Neural cell (in vitro differentiated cells): ENCODE measurements at regions not wholly inside any gene's neighbourhood (a gene's known extent, or its start where the extent isn't known, plus 50 kb on each side); places are given as distances from the start of the nearest gene placed in this dataset.

Experiments
- H2AFZ ChIP-seq: fragments of 200-600, 300-800 bp; sonication (generic), shearing (Covaris generic); 2 replicates; pipeline ENCODE4 v1.6.0; 2014; ENCODE audit warnings: low read depth, mild to moderate bottlenecking, antibody characterized with exemption, low read length, moderate library complexity
- H3F3A ChIP-seq: fragments of 200-600 bp; shearing (Covaris generic); 2 replicates; pipeline ENCODE4 v1.6.1; 2016; ENCODE audit warnings: mild to moderate bottlenecking, moderate library complexity, mixed read lengths, antibody characterized with exemption, low read length; ENCODE audit not compliant: insufficient read depth, poor library complexity, severe bottlenecking
- H3K27ac ChIP-seq: fragments of 200-600, 300-800 bp; sonication (generic), shearing (Covaris generic); 2 replicates; pipeline ENCODE4 v1.5.1; 2014; ENCODE audit warnings: mild to moderate bottlenecking, low read length, moderate library complexity
- H3K27me3 ChIP-seq: fragments of 300-800, 200-600 bp; sonication (generic), shearing (Covaris generic); 2 replicates; pipeline ENCODE4 v1.6.0; 2014; ENCODE audit warnings: mild to moderate bottlenecking, low read depth, low read length, moderate library complexity; ENCODE audit not compliant: insufficient read depth
- H3K36me3 ChIP-seq: fragments of 300-800, 200-600 bp; sonication (generic), shearing (Covaris generic); 2 replicates; pipeline ENCODE4 v1.5.1; 2014; ENCODE audit warnings: mild to moderate bottlenecking, antibody characterized with exemption, low read length, moderate library complexity; ENCODE audit not compliant: insufficient read depth
- H3K4me2 ChIP-seq: fragments of 300-800, 200-600 bp; sonication (generic), shearing (Covaris generic); 2 replicates; pipeline ENCODE4 v1.6.0; 2014; ENCODE audit warnings: mild to moderate bottlenecking, low read length
- H3K4me3 ChIP-seq: fragments of 300-800, 200-600 bp; sonication (generic), shearing (Covaris generic); 2 replicates; pipeline ENCODE4 v1.5.1; 2014; ENCODE audit warnings: mild to moderate bottlenecking, low read length, moderate library complexity
- H3K79me2 ChIP-seq: fragments of 200-600 bp; shearing (Covaris generic); replicated peaks from 2 replicates; pipeline ENCODE4 v1.6.0; 2014; ENCODE audit warnings: mild to moderate bottlenecking, low read length, moderate library complexity; ENCODE audit not compliant: insufficient read depth
- H3K9ac ChIP-seq: fragments of 300-800, 200-600 bp; sonication (generic), shearing (Covaris generic); 2 replicates; pipeline ENCODE4 v1.6.1; 2016; ENCODE audit warnings: mild to moderate bottlenecking, low read length, mixed read lengths
- H3K9me2 ChIP-seq: fragments of 200-600 bp; shearing (Covaris generic); 2 replicates; pipeline ENCODE4 v1.6.1; 2016; ENCODE audit warnings: mild to moderate bottlenecking, low read length, mixed read lengths; ENCODE audit not compliant: insufficient read depth
- H3K9me3 ChIP-seq: fragments of 200-600, 300-800 bp; sonication (generic), shearing (Covaris generic); 2 replicates; pipeline ENCODE4 v1.6.1; 2016; ENCODE audit warnings: mild to moderate bottlenecking, mixed run types, low read length, moderate library complexity, mixed read lengths
- H4K20me1 ChIP-seq: fragments of 200-600 bp; shearing (Covaris generic); 2 replicates; pipeline ENCODE4 v1.6.1; 2016; ENCODE audit warnings: mild to moderate bottlenecking, mixed run types; ENCODE audit not compliant: insufficient read depth
- CTCF ChIP-seq: fragments of 450-650 bp; IDR thresholded peaks from 2 replicates; pipeline ENCODE4 v1.5.1; 2014; ENCODE audit warnings: antibody characterized with exemption, mild to moderate bottlenecking, moderate library complexity; ENCODE audit not compliant: poor library complexity, severe bottlenecking
- EP300 ChIP-seq: fragments of 450-650 bp; conservative IDR thresholded peaks from 2 replicates; pipeline ENCODE4 v1.6.1; 2014; ENCODE audit warnings: antibody characterized with exemption, mild to moderate bottlenecking, moderate library complexity; ENCODE audit not compliant: poor library complexity, severe bottlenecking
- EZH2 ChIP-seq: fragments of 200-600, 300-800 bp; shearing (Covaris generic), sonication (generic); IDR thresholded peaks from 2 replicates; pipeline ENCODE4 v1.6.1; 2014; ENCODE audit warnings: antibody characterized with exemption, low read length, borderline replicate concordance, mild to moderate bottlenecking; ENCODE audit not compliant: insufficient read depth, poor library complexity, severe bottlenecking
- MXI1 ChIP-seq: fragments of 450-650 bp; conservative IDR thresholded peaks from 2 replicates; pipeline ENCODE4 v1.6.1; 2014; ENCODE audit warnings: antibody characterized with exemption, mild to moderate bottlenecking; ENCODE audit not compliant: poor library complexity, severe bottlenecking
- POLR2AphosphoS5 ChIP-seq: IDR thresholded peaks from 2 replicates; pipeline ENCODE4 v1.6.1; 2012
- RAD21 ChIP-seq: fragments of 450-650 bp; conservative IDR thresholded peaks from 2 replicates; pipeline ENCODE4 v1.6.1; 2014; ENCODE audit warnings: antibody characterized with exemption, mild to moderate bottlenecking, moderate library complexity
- SMC3 ChIP-seq: fragments of 450-650 bp; conservative IDR thresholded peaks from 2 replicates; pipeline ENCODE4 v1.6.1; 2014; ENCODE audit warnings: antibody characterized with exemption, mild to moderate bottlenecking, moderate library complexity; ENCODE audit not compliant: poor library complexity
- TAF1 ChIP-seq: IDR thresholded peaks from 2 replicates; pipeline ENCODE4 v1.6.1; 2012; ENCODE audit warnings: low read depth
- TF ChIP-seq, protein P1 (sequence below): IDR thresholded peaks from 2 replicates; pipeline ENCODE4 v1.6.1; 2012; ENCODE audit warnings: borderline replicate concordance

- H3K9me3 ChIP-seq = no peaks in the 10 kb centered on the region
- no peak overlapping the region for H3K4me2 ChIP-seq
- no peaks in the 10 kb centered on the region for H3K9me2 ChIP-seq
- no peak for TF ChIP-seq RAD21
- TF ChIP-seq SMC3 = no peak
- TF ChIP-seq, protein P1, sequence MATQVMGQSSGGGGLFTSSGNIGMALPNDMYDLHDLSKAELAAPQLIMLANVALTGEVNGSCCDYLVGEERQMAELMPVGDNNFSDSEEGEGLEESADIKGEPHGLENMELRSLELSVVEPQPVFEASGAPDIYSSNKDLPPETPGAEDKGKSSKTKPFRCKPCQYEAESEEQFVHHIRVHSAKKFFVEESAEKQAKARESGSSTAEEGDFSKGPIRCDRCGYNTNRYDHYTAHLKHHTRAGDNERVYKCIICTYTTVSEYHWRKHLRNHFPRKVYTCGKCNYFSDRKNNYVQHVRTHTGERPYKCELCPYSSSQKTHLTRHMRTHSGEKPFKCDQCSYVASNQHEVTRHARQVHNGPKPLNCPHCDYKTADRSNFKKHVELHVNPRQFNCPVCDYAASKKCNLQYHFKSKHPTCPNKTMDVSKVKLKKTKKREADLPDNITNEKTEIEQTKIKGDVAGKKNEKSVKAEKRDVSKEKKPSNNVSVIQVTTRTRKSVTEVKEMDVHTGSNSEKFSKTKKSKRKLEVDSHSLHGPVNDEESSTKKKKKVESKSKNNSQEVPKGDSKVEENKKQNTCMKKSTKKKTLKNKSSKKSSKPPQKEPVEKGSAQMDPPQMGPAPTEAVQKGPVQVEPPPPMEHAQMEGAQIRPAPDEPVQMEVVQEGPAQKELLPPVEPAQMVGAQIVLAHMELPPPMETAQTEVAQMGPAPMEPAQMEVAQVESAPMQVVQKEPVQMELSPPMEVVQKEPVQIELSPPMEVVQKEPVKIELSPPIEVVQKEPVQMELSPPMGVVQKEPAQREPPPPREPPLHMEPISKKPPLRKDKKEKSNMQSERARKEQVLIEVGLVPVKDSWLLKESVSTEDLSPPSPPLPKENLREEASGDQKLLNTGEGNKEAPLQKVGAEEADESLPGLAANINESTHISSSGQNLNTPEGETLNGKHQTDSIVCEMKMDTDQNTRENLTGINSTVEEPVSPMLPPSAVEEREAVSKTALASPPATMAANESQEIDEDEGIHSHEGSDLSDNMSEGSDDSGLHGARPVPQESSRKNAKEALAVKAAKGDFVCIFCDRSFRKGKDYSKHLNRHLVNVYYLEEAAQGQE = no peak
- TF ChIP-seq EP300 = no peak
- TF ChIP-seq MXI1 = no peak
- TF ChIP-seq POLR2AphosphoS5 = no peak
- TF ChIP-seq EZH2 = no peak
- no peak for TF ChIP-seq TAF1
- TF ChIP-seq CTCF = no peak
- no peaks in the 10 kb centered on the region for H3F3A ChIP-seq
- H3K4me3 ChIP-seq = no peak overlapping the region
- H3K9ac ChIP-seq = no peak overlapping the region
- no peaks in the 10 kb centered on the region for H3K36me3 ChIP-seq
- no peaks in the 10 kb centered on the region for H4K20me1 ChIP-seq
- H3K27me3 ChIP-seq = no peaks in the 10 kb centered on the region
- no peak overlapping the region for H3K27ac ChIP-seq
- no peak overlapping the region for H2AFZ ChIP-seq
- no peaks in the 10 kb centered on the region for H3K79me2 ChIP-seq
Observed at GRCh38 chr3:187833375-187833774, 88.1 kb upstream of the BCL6 start.

- Histone ChIP-seq H4K20me1 (no peaks in the 10 kb centered on the region), H3K36me3 (no peaks in the 10 kb centered on the region), H3F3A (no peaks in the 10 kb centered on the region), H3K27me3 (no peaks in the 10 kb centered on the region), H3K79me2 (no peaks in the 10 kb centered on the region), H3K9me2 (no peaks in the 10 kb centered on the region), H3K9ac (no peak overlapping the region), H3K4me3 (no peak overlapping the region), H3K27ac (no peak overlapping the region), H2AFZ (no peak overlapping the region), H3K4me2 (no peak overlapping the region), H3K9me3 (no peaks in the 10 kb centered on the region)
- TF ChIP-seq, protein P1 = no peak
- TF ChIP-seq CTCF (no peak), MXI1 (no peak), TAF1 (no peak), EP300 (no peak), RAD21 (no peak), SMC3 (no peak), EZH2 (no peak)
Observed at GRCh38 chr3:187833799-187834578, 88.7 kb upstream of the BCL6 start.
